Fibroblast of the aortic adventitia (primary cell): ENCODE measurements at regions not wholly inside any gene's neighbourhood (a gene's known extent, or its start where the extent isn't known, plus 50 kb on each side); places are given as distances from the start of the nearest gene placed in this dataset.
"Not testable (repeated sequence)": the region's sequence is repeated elsewhere in the genome, so short reads cannot be mapped to it uniquely, and the experiment has no call there.

Experiments used
- DNase-seq: peaks from one replicate; pipeline ENCODE4 v3.0.0-alpha.2; 2010; ENCODE audit warnings: low read depth
- H3K4me3 ChIP-seq: 2 replicates; pipeline ENCODE4 v1.5.1; 2011; ENCODE audit warnings: low read depth, mild to moderate bottlenecking, control low read depth, low read length, moderate library complexity
- CTCF ChIP-seq: IDR thresholded peaks from 2 replicates; pipeline ENCODE4 v1.5.1; 2011; ENCODE audit warnings: mild to moderate bottlenecking, low read length, control low read depth, inconsistent platforms; ENCODE audit not compliant: insufficient read depth

- no peak for TF ChIP-seq CTCF
- no peak for DNase-seq
- no peak overlapping the region for H3K4me3 ChIP-seq
These were observed 1056.0 kb upstream of the SLIT2 start for GRCh38 chr4:19195696-19196095.

- no peak overlapping the region for H3K4me3 ChIP-seq
- TF ChIP-seq CTCF = no peak
- DNase-seq = no peak
These were observed 1057.0 kb upstream of the SLIT2 start for GRCh38 chr4:19194672-19195071.

- no peak for DNase-seq
- no peak for TF ChIP-seq CTCF
- H3K4me3 ChIP-seq = no peak overlapping the region
These were observed 1058.3 kb upstream of the SLIT2 start for GRCh38 chr4:19193274-19193981.

GRCh38 chr4:19191979-19192650, 1059.6 kb upstream of the SLIT2 start:
- TF ChIP-seq CTCF = no peak
- DNase-seq = no peak
- no peak overlapping the region for H3K4me3 ChIP-seq

GRCh38 chr4:19187691-19188090, 1064.0 kb upstream of the SLIT2 start:
- no peak overlapping the region for H3K4me3 ChIP-seq
- no peak for TF ChIP-seq CTCF
- no peak for DNase-seq

GRCh38 chr4:19187096-19187495, 1064.6 kb upstream of the SLIT2 start:
- no peak overlapping the region for H3K4me3 ChIP-seq
- DNase-seq = peak; percentile 49
- TF ChIP-seq CTCF = no peak

- DNase-seq, H3K4me3 ChIP-seq: not testable (repeated sequence)
These were observed 1070.1 kb upstream of the SLIT2 start for GRCh38 chr4:19181631-19182030.
